HEK293T (cell line): ENCODE measurements at regions not wholly inside any gene's neighbourhood (a gene's known extent, or its start where the extent isn't known, plus 50 kb on each side); places are given as distances from the start of the nearest gene placed in this dataset.

Experiments used
- CTCF ChIA-PET: fragments of 350-600 bp; formaldehyde crosslinking; extraction: SDS; loops from one replicate; lab custom pipeline; 2021; ENCODE audit warnings: antibody characterized with exemption, inconsistent platforms; lab: Yijun Ruan, JAX
- POLR2A ChIA-PET: fragments of 350-600 bp; formaldehyde crosslinking; extraction: SDS; loops from one replicate; lab custom pipeline; 2020; ENCODE audit warnings: antibody characterized with exemption, inconsistent platforms; lab: Yijun Ruan, JAX
- DNase-seq: peaks from one replicate; pipeline ENCODE4 v3.0.0; 2012; ENCODE audit warnings: mixed read lengths; ENCODE audit errors: extremely low spot score
- ARNT ChIP-seq: fragments of 450-650 bp; IDR thresholded peaks from 2 replicates; pipeline ENCODE4 v1.6.1; 2017; ENCODE audit warnings: mild to moderate bottlenecking
- CTBP1 ChIP-seq: fragments of 450-650 bp; IDR thresholded peaks from 2 replicates; pipeline ENCODE4 v1.6.1; 2016; ENCODE audit warnings: borderline replicate concordance
- ELF4 ChIP-seq: fragments of 450-650 bp; IDR thresholded peaks from 2 replicates; pipeline ENCODE4 v1.6.1; 2017; ENCODE audit warnings: antibody characterized with exemption
- FOXK2 ChIP-seq: fragments of 450-650 bp; IDR thresholded peaks from 2 replicates; pipeline ENCODE4 v1.6.1; 2016; ENCODE audit warnings: mild to moderate bottlenecking
- HDGF ChIP-seq: fragments of 450-650 bp; IDR thresholded peaks from 2 replicates; pipeline ENCODE4 v1.6.1; 2017; ENCODE audit warnings: antibody characterized with exemption, borderline replicate concordance
- L3MBTL2 ChIP-seq: fragments of 450-650 bp; conservative IDR thresholded peaks from 2 replicates; pipeline ENCODE4 v1.6.1; 2016; ENCODE audit warnings: mild to moderate bottlenecking
- LEF1 ChIP-seq: fragments of 450-650 bp; IDR thresholded peaks from 2 replicates; pipeline ENCODE4 v1.6.1; 2017; ENCODE audit warnings: mild to moderate bottlenecking, borderline replicate concordance
- NFRKB ChIP-seq: fragments of 450-650 bp; IDR thresholded peaks from 2 replicates; pipeline ENCODE4 v1.6.1; 2016; ENCODE audit warnings: mild to moderate bottlenecking, moderate library complexity
- SP1 ChIP-seq: fragments of 450-650 bp; IDR thresholded peaks from 2 replicates; pipeline ENCODE4 v1.6.1; 2017
- SUZ12 ChIP-seq: fragments of 450-650 bp; IDR thresholded peaks from 2 replicates; pipeline ENCODE4 v1.6.1; 2016; ENCODE audit warnings: mild to moderate bottlenecking

- DNase-seq = no peak
- POLR2A ChIA-PET = no interaction called here
- CTCF ChIA-PET = interaction anchor here (0.6 kb wide), 1 partner anchor 101 kb away, joined by 3 read pairs; no protein-coding TSS in a partner anchor
- TF ChIP-seq FOXK2 (no peak), L3MBTL2 (no peak), LEF1 (no peak), SUZ12 (no peak), HDGF (no peak), ELF4 (no peak), NFRKB (no peak), SP1 (no peak), ARNT (no peak), CTBP1 (no peak)
Observed at GRCh38 chr4:184968366-184968765, 49.9 kb upstream of the HELT start.
